Endodermal cell (in vitro differentiated cells): ENCODE measurements at regions not wholly inside any gene's neighbourhood (a gene's known extent, or its start where the extent isn't known, plus 50 kb on each side); places are given as distances from the start of the nearest gene placed in this dataset.
A peak's percentile ranks its signal among the peaks of the same experiment; 100 is the strongest.

Experiments used
- DNase-seq: peaks from one replicate; pipeline ENCODE4 v3.0.0-alpha.2; 2017
- H3K27ac ChIP-seq: 2 replicates; pipeline ENCODE4 v1.5.1; 2013; ENCODE audit warnings: mild to moderate bottlenecking, low read depth, low read length, moderate library complexity
- H3K27me3 ChIP-seq: 2 replicates; pipeline ENCODE4 v1.6.1; 2013; ENCODE audit warnings: mild to moderate bottlenecking, low read length, moderate library complexity; ENCODE audit not compliant: insufficient read depth, control insufficient read depth, poor library complexity, severe bottlenecking
- H3K36me3 ChIP-seq: 2 replicates; pipeline ENCODE4 v1.7.0; 2013; ENCODE audit warnings: mild to moderate bottlenecking, low read length, moderate library complexity; ENCODE audit not compliant: control insufficient read depth, insufficient read depth
- H3K4me1 ChIP-seq: one replicate; pipeline ENCODE4 v1.7.0; 2013; ENCODE audit warnings: low read length; ENCODE audit not compliant: control insufficient read depth, insufficient read depth
- H3K4me3 ChIP-seq: 2 replicates; pipeline ENCODE4 v1.5.1; 2013; ENCODE audit warnings: mild to moderate bottlenecking, low read length, moderate library complexity
- H3K9ac ChIP-seq: 2 replicates; pipeline ENCODE4 v1.6.1; 2013; ENCODE audit warnings: mild to moderate bottlenecking, low read length, moderate library complexity; ENCODE audit not compliant: poor library complexity, severe bottlenecking; ENCODE audit errors: extremely low read depth
- H3K9me3 ChIP-seq: 2 replicates; pipeline ENCODE4 v1.6.1; 2013; ENCODE audit warnings: mild to moderate bottlenecking, low read length, moderate library complexity; ENCODE audit not compliant: control insufficient read depth
- H3K27ac Mint-ChIP-seq: 2 replicates; pipeline ENCODE4 v1.8.0; 2020; ENCODE audit warnings: mixed read lengths
- H3K27me3 Mint-ChIP-seq: 2 replicates; pipeline ENCODE4 v1.8.0; 2021; ENCODE audit warnings: mild to moderate bottlenecking, mixed read lengths; ENCODE audit not compliant: insufficient read depth
- H3K36me3 Mint-ChIP-seq: 2 replicates; pipeline ENCODE4 v1.8.0; 2020; ENCODE audit warnings: low read depth, mixed read lengths
- H3K4me1 Mint-ChIP-seq: 2 replicates; pipeline ENCODE4 v1.8.0; 2020; ENCODE audit warnings: mixed read lengths
- H3K4me3 Mint-ChIP-seq: 2 replicates; pipeline ENCODE4 v1.8.0; 2020; ENCODE audit warnings: mild to moderate bottlenecking, moderate library complexity, mixed read lengths
- H3K9me3 Mint-ChIP-seq: 2 replicates; pipeline ENCODE4 v1.8.0; 2020; ENCODE audit warnings: mild to moderate bottlenecking, mixed read lengths
- WGBS, 2 experiments: methylation state at CpG; one replicate each; pipeline versions ENCODE4 v1.1.5 to v1.1.7; 2013; ENCODE audit warnings: missing lambda C conversion rate in 2 of 2, mixed read lengths in 1 of 2; ENCODE audit not compliant: insufficient coverage in 1 of 2, insufficient read length in 1 of 2; 5-methylcytosine and 5-hydroxymethylcytosine counted together
- TF ChIP-seq, protein P1 (sequence below): fragments of 200-600 bp; sonication (generic); conservative IDR thresholded peaks from 2 replicates; pipeline ENCODE4 v1.5.0; 2021; ENCODE audit warnings: antibody characterized with exemption, mild to moderate bottlenecking

DNA sequence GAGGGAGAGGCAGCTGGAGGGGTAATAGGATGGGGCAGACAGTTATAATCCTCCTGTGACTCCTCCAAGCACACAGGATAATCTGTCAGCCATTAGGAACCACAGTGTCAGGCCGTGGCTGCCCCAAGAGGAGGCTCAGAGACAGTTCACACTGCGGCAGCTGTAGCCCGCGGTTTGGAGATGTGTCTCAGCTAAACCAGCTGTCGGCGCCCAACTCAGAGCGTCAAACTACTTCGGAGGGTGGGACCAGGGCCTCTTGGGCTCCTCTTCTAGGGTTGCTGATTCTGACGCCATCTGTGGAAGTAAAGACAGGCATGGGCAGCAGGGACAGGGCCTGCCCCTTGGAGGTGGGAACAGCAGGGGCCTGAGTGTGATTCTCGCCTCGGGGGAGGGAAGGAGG lies 309.8 kb downstream of the CDC5L start:
- TF ChIP-seq, protein P1, sequence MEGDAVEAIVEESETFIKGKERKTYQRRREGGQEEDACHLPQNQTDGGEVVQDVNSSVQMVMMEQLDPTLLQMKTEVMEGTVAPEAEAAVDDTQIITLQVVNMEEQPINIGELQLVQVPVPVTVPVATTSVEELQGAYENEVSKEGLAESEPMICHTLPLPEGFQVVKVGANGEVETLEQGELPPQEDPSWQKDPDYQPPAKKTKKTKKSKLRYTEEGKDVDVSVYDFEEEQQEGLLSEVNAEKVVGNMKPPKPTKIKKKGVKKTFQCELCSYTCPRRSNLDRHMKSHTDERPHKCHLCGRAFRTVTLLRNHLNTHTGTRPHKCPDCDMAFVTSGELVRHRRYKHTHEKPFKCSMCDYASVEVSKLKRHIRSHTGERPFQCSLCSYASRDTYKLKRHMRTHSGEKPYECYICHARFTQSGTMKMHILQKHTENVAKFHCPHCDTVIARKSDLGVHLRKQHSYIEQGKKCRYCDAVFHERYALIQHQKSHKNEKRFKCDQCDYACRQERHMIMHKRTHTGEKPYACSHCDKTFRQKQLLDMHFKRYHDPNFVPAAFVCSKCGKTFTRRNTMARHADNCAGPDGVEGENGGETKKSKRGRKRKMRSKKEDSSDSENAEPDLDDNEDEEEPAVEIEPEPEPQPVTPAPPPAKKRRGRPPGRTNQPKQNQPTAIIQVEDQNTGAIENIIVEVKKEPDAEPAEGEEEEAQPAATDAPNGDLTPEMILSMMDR: no peak
- H3K27me3 ChIP-seq: no peaks in the 10 kb centered on the region
- peaks cover 5% of the 10 kb centered on the region for H3K4me1 Mint-ChIP-seq
- H3K36me3 Mint-ChIP-seq: no peaks in the 10 kb centered on the region
- no peak overlapping the region for H3K4me3 Mint-ChIP-seq
- peaks cover 2% of the 10 kb centered on the region for H3K27me3 Mint-ChIP-seq
- H3K4me1 ChIP-seq: no peaks in the 10 kb centered on the region
- WGBS, 2 experiments: 86 to 90% methylated on average over 9 to 11 of the region's 11 CpGs
- peak; percentile 67 for DNase-seq
- H3K9me3 ChIP-seq: no peaks in the 10 kb centered on the region
- no peak overlapping the region for H3K27ac Mint-ChIP-seq
- H3K4me3 ChIP-seq: no peak overlapping the region
- H3K36me3 ChIP-seq: no peaks in the 10 kb centered on the region
- no peak overlapping the region for H3K9ac ChIP-seq
- H3K9me3 Mint-ChIP-seq: no peaks in the 10 kb centered on the region
- H3K27ac ChIP-seq: no peak overlapping the region

DNA sequence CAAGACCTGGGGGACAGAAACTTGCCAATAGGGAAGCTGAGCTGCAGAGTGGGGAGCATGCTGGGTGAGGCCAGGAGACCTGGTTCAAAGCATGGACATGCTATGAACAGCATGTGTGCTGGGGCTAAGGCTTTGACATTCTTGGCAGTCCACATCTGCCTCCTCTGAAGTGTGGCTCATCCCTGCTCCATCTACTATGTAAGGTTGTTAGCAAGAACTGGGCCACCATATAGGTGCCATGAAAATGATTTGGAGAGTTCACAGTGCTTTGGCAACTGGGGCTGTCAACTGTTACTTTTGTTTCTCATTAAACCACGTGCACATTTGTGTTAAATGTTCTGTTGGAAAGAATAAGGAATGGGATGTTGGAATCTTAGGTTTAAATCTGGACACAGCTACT lies 311.1 kb downstream of the CDC5L start:
- Histone ChIP-seq H3K9ac (no peak overlapping the region), H3K36me3 (no peaks in the 10 kb centered on the region), H3K27me3 (no peaks in the 10 kb centered on the region), H3K9me3 (no peaks in the 10 kb centered on the region), H3K4me3 (no peak overlapping the region), H3K27ac (no peak overlapping the region), H3K4me1 (no peaks in the 10 kb centered on the region)
- Mint-ChIP-seq H3K36me3 (no peaks in the 10 kb centered on the region), H3K4me1 (peaks cover 5% of the 10 kb centered on the region), H3K27ac (no peak overlapping the region), H3K9me3 (no peaks in the 10 kb centered on the region), H3K27me3 (peaks cover 2% of the 10 kb centered on the region), H3K4me3 (no peak overlapping the region)
- TF ChIP-seq, protein P1: no peak
- 87 to 90% methylated on average over 1 of the region's 1 CpG for WGBS, 2 experiments
- no peak for DNase-seq

DNA sequence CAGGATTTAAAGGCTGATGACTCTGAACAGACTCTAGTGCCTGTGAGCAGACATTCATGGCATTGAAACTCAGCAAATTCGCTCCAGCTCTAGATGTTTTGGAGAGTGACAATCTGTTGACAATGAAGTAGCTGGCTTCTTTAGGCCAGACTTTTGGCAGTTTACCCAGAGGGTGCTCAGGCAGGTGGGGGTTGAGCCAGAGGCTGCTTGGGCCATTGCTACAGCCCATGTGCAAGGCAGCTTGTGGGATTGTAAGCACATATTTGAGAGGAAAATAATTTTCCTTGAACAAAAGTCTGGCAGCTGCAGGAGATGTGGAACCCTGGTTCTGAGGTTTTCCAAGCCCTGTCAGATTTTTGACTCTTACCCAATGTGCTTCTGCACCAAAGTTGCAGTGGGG lies 311.6 kb downstream of the CDC5L start:
- Histone ChIP-seq H3K27ac (no peak overlapping the region), H3K4me3 (no peak overlapping the region), H3K27me3 (no peaks in the 10 kb centered on the region), H3K9ac (no peak overlapping the region), H3K4me1 (no peaks in the 10 kb centered on the region), H3K36me3 (no peaks in the 10 kb centered on the region), H3K9me3 (no peaks in the 10 kb centered on the region)
- WGBS, 2 experiments: 92 to 100% methylated on average over 1 of the region's 1 CpG
- H3K9me3 Mint-ChIP-seq: no peaks in the 10 kb centered on the region
- no peak overlapping the region for H3K27ac Mint-ChIP-seq
- no peak for DNase-seq
- TF ChIP-seq, protein P1: no peak
- H3K36me3 Mint-ChIP-seq: no peaks in the 10 kb centered on the region
- H3K4me1 Mint-ChIP-seq: peaks cover 5% of the 10 kb centered on the region
- H3K4me3 Mint-ChIP-seq: no peak overlapping the region
- peaks cover 4% of the 10 kb centered on the region for H3K27me3 Mint-ChIP-seq
